ENCODE measurements at regions not wholly inside any gene's neighbourhood (a gene's known extent, or its start where the extent isn't known, plus 50 kb on each side); places are given as distances from the start of the nearest gene placed in this dataset.

DNA sequence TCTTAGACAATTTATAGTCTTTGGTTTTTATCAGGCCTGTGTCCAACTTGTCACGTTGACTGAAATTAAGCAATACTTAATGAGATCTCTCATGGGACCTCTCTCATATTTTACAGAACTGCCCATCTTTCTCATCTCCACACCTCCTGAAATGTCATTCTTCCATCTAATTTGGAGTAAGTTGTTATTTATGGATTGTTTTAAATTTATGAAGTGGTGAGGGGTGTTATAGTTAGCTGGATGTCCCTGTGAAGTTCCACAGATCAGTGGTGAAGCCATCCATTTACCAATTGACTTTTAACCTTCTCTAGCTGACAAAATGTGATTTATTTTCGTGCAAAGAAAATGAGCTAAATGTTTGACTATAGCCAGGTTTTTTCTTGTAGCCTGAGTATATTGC is 824.9 kb downstream of the KCNJ2 start:
- no peak for DNase-seq (ENCODE audit: low spot score)
- Mint-ChIP-seq H3K27ac (no peak overlapping the region), H3K9me3 (peaks cover 51% of the 10 kb centered on the region), H3K4me1 (peaks cover 14% of the 10 kb centered on the region), H3K4me3 (no peak overlapping the region), H3K27me3 (ENCODE audit: low read depth) (peaks cover 5% of the 10 kb centered on the region), H3K36me3 (peaks cover 38% of the 10 kb centered on the region)
- ATAC-seq = no peak
- TF ChIP-seq, protein P1, sequence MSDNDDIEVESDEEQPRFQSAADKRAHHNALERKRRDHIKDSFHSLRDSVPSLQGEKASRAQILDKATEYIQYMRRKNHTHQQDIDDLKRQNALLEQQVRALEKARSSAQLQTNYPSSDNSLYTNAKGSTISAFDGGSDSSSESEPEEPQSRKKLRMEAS (CRISPR knock-in tag; IDR thresholded peaks at IDR 0.05) = no peak
- TF ChIP-seq, protein P2, sequence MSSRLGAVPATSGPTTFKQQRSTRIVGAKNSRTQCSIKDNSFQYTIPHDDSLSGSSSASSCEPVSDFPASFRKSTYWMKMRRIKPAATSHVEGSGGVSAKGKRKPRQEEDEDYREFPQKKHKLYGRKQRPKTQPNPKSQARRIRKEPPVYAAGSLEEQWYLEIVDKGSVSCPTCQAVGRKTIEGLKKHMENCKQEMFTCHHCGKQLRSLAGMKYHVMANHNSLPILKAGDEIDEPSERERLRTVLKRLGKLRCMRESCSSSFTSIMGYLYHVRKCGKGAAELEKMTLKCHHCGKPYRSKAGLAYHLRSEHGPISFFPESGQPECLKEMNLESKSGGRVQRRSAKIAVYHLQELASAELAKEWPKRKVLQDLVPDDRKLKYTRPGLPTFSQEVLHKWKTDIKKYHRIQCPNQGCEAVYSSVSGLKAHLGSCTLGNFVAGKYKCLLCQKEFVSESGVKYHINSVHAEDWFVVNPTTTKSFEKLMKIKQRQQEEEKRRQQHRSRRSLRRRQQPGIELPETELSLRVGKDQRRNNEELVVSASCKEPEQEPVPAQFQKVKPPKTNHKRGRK (CRISPR knock-in tag; IDR thresholded peaks at IDR 0.05; ENCODE audit: borderline replicate concordance) = no peak
- no peak for TF ChIP-seq FOXP1 (CRISPR knock-in tag; IDR thresholded peaks at IDR 0.05; ENCODE audit: borderline replicate concordance)
- ChIA-PET CTCF (no interaction called here), POLR2A (no interaction called here)

DNA sequence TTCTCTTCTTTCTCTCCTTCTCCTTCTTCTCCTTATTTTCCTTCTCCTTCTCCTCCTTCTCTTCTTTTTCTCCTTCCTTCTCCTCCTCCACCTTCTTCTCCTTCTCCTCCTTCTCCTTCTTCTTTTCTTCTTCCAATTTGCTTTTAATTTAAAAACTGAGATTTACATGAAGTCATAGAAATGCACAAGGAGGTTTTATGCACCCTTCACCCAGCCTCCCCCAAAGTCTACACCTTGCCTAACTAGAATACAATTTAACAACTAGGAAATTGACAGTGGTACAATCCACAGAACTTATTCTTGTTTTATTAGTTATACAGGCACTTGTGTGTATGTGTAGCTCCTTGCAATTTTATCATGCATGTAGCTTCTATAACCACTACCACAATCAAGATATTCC is 826.7 kb downstream of the KCNJ2 start:
- Mint-ChIP-seq H3K36me3 (peaks cover 34% of the 10 kb centered on the region), H3K4me3 (no peak overlapping the region), H3K27me3 (ENCODE audit: low read depth) (peaks cover 5% of the 10 kb centered on the region; the same call in 1 of the 2 replicates), H3K27ac (no peak overlapping the region), H3K4me1 (0 out of 2 replicates have a peak, but pooled peaks cover 2% of the 10 kb centered on the region), H3K9me3 (peaks cover 46% of the 10 kb centered on the region)
- ChIA-PET POLR2A (no interaction called here), CTCF (no interaction called here)
- DNase-seq (ENCODE audit: low spot score) (no peak), ATAC-seq (no peak)
- TF ChIP-seq, protein P3, sequence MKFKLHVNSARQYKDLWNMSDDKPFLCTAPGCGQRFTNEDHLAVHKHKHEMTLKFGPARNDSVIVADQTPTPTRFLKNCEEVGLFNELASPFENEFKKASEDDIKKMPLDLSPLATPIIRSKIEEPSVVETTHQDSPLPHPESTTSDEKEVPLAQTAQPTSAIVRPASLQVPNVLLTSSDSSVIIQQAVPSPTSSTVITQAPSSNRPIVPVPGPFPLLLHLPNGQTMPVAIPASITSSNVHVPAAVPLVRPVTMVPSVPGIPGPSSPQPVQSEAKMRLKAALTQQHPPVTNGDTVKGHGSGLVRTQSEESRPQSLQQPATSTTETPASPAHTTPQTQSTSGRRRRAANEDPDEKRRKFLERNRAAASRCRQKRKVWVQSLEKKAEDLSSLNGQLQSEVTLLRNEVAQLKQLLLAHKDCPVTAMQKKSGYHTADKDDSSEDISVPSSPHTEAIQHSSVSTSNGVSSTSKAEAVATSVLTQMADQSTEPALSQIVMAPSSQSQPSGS (CRISPR knock-in tag; IDR thresholded peaks at IDR 0.05; ENCODE audit: borderline replicate concordance, low read depth) = no peak
- TF ChIP-seq, protein P4, sequence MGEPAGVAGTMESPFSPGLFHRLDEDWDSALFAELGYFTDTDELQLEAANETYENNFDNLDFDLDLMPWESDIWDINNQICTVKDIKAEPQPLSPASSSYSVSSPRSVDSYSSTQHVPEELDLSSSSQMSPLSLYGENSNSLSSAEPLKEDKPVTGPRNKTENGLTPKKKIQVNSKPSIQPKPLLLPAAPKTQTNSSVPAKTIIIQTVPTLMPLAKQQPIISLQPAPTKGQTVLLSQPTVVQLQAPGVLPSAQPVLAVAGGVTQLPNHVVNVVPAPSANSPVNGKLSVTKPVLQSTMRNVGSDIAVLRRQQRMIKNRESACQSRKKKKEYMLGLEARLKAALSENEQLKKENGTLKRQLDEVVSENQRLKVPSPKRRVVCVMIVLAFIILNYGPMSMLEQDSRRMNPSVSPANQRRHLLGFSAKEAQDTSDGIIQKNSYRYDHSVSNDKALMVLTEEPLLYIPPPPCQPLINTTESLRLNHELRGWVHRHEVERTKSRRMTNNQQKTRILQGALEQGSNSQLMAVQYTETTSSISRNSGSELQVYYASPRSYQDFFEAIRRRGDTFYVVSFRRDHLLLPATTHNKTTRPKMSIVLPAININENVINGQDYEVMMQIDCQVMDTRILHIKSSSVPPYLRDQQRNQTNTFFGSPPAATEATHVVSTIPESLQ (CRISPR knock-in tag; IDR thresholded peaks at IDR 0.05) = no peak
- TF ChIP-seq ZNF416 (CRISPR knock-in tag; IDR thresholded peaks at IDR 0.05) (no peak), TEAD1 (CRISPR knock-in tag; IDR thresholded peaks at IDR 0.05) (no peak), ATF1 (CRISPR knock-in tag; IDR thresholded peaks at IDR 0.05) (no peak), ZNF317 (CRISPR knock-in tag; IDR thresholded peaks at IDR 0.05; ENCODE audit: borderline replicate concordance, low read depth) (no peak), TP53 (CRISPR knock-in tag; IDR thresholded peaks at IDR 0.05) (no peak), TEAD4 (CRISPR knock-in tag; IDR thresholded peaks at IDR 0.05) (no peak)
- TF ChIP-seq, protein P5, sequence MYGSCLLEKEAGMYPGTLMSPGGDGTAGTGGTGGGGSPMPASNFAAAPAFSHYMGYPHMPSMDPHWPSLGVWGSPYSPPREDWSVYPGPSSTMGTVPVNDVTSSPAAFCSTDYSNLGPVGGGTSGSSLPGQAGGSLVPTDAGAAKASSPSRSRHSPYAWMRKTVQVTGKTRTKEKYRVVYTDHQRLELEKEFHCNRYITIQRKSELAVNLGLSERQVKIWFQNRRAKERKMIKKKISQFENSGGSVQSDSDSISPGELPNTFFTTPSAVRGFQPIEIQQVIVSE (CRISPR knock-in tag; IDR thresholded peaks at IDR 0.05; ENCODE audit: borderline replicate concordance) = no peak
- TF ChIP-seq, protein P6, sequence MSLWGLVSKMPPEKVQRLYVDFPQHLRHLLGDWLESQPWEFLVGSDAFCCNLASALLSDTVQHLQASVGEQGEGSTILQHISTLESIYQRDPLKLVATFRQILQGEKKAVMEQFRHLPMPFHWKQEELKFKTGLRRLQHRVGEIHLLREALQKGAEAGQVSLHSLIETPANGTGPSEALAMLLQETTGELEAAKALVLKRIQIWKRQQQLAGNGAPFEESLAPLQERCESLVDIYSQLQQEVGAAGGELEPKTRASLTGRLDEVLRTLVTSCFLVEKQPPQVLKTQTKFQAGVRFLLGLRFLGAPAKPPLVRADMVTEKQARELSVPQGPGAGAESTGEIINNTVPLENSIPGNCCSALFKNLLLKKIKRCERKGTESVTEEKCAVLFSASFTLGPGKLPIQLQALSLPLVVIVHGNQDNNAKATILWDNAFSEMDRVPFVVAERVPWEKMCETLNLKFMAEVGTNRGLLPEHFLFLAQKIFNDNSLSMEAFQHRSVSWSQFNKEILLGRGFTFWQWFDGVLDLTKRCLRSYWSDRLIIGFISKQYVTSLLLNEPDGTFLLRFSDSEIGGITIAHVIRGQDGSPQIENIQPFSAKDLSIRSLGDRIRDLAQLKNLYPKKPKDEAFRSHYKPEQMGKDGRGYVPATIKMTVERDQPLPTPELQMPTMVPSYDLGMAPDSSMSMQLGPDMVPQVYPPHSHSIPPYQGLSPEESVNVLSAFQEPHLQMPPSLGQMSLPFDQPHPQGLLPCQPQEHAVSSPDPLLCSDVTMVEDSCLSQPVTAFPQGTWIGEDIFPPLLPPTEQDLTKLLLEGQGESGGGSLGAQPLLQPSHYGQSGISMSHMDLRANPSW (CRISPR knock-in tag; conservative IDR thresholded peaks at IDR 0.05; ENCODE audit: low read depth) = no peak
- TF ChIP-seq, protein P7, sequence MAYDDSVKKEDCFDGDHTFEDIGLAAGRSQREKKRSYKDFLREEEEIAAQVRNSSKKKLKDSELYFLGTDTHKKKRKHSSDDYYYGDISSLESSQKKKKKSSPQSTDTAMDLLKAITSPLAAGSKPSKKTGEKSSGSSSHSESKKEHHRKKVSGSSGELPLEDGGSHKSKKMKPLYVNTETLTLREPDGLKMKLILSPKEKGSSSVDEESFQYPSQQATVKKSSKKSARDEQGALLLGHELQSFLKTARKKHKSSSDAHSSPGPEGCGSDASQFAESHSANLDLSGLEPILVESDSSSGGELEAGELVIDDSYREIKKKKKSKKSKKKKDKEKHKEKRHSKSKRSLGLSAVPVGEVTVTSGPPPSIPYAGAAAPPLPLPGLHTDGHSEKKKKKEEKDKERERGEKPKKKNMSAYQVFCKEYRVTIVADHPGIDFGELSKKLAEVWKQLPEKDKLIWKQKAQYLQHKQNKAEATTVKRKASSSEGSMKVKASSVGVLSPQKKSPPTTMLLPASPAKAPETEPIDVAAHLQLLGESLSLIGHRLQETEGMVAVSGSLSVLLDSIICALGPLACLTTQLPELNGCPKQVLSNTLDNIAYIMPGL (CRISPR knock-in tag; IDR thresholded peaks at IDR 0.05) = no peak
- TF ChIP-seq, protein P8, sequence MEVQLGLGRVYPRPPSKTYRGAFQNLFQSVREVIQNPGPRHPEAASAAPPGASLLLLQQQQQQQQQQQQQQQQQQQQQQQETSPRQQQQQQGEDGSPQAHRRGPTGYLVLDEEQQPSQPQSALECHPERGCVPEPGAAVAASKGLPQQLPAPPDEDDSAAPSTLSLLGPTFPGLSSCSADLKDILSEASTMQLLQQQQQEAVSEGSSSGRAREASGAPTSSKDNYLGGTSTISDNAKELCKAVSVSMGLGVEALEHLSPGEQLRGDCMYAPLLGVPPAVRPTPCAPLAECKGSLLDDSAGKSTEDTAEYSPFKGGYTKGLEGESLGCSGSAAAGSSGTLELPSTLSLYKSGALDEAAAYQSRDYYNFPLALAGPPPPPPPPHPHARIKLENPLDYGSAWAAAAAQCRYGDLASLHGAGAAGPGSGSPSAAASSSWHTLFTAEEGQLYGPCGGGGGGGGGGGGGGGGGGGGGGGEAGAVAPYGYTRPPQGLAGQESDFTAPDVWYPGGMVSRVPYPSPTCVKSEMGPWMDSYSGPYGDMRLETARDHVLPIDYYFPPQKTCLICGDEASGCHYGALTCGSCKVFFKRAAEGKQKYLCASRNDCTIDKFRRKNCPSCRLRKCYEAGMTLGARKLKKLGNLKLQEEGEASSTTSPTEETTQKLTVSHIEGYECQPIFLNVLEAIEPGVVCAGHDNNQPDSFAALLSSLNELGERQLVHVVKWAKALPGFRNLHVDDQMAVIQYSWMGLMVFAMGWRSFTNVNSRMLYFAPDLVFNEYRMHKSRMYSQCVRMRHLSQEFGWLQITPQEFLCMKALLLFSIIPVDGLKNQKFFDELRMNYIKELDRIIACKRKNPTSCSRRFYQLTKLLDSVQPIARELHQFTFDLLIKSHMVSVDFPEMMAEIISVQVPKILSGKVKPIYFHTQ (CRISPR knock-in tag; IDR thresholded peaks at IDR 0.05) = no peak
- TF ChIP-seq, protein P9, sequence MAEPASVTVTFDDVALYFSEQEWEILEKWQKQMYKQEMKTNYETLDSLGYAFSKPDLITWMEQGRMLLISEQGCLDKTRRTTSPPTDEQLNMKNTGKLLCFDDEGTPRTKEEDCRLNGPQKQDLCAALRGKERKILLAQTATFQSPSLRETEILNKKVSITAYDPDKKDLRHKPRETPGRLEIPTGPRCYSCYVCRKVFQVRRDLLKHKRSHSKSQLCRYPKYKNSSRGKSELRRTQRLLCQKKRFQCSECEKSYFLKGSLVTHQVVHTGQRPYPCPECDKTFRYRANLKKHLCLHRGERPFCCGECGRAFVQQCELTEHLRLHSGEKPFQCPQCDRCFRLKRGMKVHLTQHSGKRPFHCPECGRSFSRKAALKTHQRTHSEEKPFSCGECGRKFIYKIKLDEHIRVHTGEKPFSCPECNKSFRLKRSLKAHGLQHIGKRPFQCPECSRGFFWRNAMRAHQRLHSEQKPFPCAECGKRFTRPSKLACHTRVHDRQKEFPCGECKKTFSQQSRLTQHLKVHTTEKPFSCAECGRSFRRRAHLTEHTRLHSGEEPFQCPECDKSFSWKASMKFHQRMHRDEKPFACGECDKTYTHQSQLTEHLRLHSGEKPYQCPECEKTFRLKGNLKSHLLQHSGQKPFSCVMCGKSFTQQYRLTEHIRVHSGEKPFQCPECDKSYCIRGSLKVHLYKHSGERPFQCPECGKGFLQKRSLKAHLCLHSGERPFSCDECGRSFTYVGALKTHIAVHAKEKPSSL (CRISPR knock-in tag; conservative IDR thresholded peaks at IDR 0.05) = no peak
- TF ChIP-seq, protein P10, sequence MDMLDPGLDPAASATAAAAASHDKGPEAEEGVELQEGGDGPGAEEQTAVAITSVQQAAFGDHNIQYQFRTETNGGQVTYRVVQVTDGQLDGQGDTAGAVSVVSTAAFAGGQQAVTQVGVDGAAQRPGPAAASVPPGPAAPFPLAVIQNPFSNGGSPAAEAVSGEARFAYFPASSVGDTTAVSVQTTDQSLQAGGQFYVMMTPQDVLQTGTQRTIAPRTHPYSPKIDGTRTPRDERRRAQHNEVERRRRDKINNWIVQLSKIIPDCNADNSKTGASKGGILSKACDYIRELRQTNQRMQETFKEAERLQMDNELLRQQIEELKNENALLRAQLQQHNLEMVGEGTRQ (CRISPR knock-in tag; IDR thresholded peaks at IDR 0.05) = no peak
